ENCODE measurements at regions not wholly inside any gene's neighbourhood (a gene's known extent, or its start where the extent isn't known, plus 50 kb on each side); places are given as distances from the start of the nearest gene placed in this dataset.
A peak's percentile ranks its signal among the peaks of the same experiment; 100 is the strongest.
"Not testable (repeated sequence)": the region's sequence is repeated elsewhere in the genome, so short reads cannot be mapped to it uniquely, and the experiment has no call there.

- no peak for DNase-seq
Measured at GRCh38 chr20:22823119-22823518, 212.0 kb upstream of the SSTR4 start.

- no peak for DNase-seq
Measured at GRCh38 chr20:22824077-22824476, 211.0 kb upstream of the SSTR4 start.

GRCh38 chr20:22825076-22825475 lies 210.0 kb upstream of the SSTR4 start:
- no peak for DNase-seq

GRCh38 chr20:22825546-22825945 lies 209.6 kb upstream of the SSTR4 start:
- no peak for DNase-seq

- DNase-seq = no peak
Measured at GRCh38 chr20:22826306-22827230, 208.5 kb upstream of the SSTR4 start.

GRCh38 chr20:22827916-22828315 lies 207.2 kb upstream of the SSTR4 start:
- DNase-seq = no peak

GRCh38 chr20:22829356-22829755 lies 205.8 kb upstream of the SSTR4 start:
- DNase-seq = no peak

- DNase-seq = no peak
Measured at GRCh38 chr20:22830138-22830537, 205.0 kb upstream of the SSTR4 start.

- DNase-seq = not testable (repeated sequence)
Measured at GRCh38 chr20:22830715-22831114, 204.4 kb upstream of the SSTR4 start.

GRCh38 chr20:22833851-22834250 lies 201.3 kb upstream of the SSTR4 start:
- no peak for DNase-seq

- DNase-seq = no peak
Measured at GRCh38 chr20:22834651-22835256, 200.4 kb upstream of the SSTR4 start.

- DNase-seq = no peak
Measured at GRCh38 chr20:22836211-22836610, 198.9 kb upstream of the SSTR4 start.

GRCh38 chr20:22836877-22837276 lies 198.2 kb upstream of the SSTR4 start:
- DNase-seq = no peak

- DNase-seq = no peak
Measured at GRCh38 chr20:22838001-22838400, 197.1 kb upstream of the SSTR4 start.

GRCh38 chr20:22841846-22842245 lies 193.3 kb upstream of the SSTR4 start:
- DNase-seq = no peak

- DNase-seq = no peak
Measured at GRCh38 chr20:22842793-22843192, 192.3 kb upstream of the SSTR4 start.

- DNase-seq = no peak
Measured at GRCh38 chr20:22844959-22845358, 190.2 kb upstream of the SSTR4 start.

- no peak for DNase-seq
Measured at GRCh38 chr20:22846863-22847262, 188.2 kb upstream of the SSTR4 start.

GRCh38 chr20:22848364-22848763 lies 186.7 kb upstream of the SSTR4 start:
- no peak for DNase-seq

GRCh38 chr20:22851679-22852346 lies 183.3 kb upstream of the SSTR4 start:
- DNase-seq = peak; percentile 15 to 18

GRCh38 chr20:22861231-22861980 lies 173.7 kb upstream of the SSTR4 start:
- no peak for DNase-seq

GRCh38 chr20:22861990-22862389 lies 173.1 kb upstream of the SSTR4 start:
- no peak for DNase-seq

- no peak for DNase-seq
Measured at GRCh38 chr20:22862671-22863230, 172.4 kb upstream of the SSTR4 start.
